GM18498 (cell line): ENCODE measurements at regions not wholly inside any gene's neighbourhood (a gene's known extent, or its start where the extent isn't known, plus 50 kb on each side); places are given as distances from the start of the nearest gene placed in this dataset.
"Not testable (repeated sequence)": the region's sequence is repeated elsewhere in the genome, so short reads cannot be mapped to it uniquely, and the experiment has no call there.

Experiments used
- ATAC-seq: cut with Tn5 transposase; IDR thresholded peaks from one replicate; pipeline ENCODE4 v1.9.1; 2021; ENCODE audit warnings: mild to moderate bottlenecking, moderate library complexity; ENCODE audit not compliant: unreplicated experiment

- ATAC-seq, result no peak
Measured at GRCh38 chr7:50251765-50252164, 52.8 kb upstream of the IKZF1 start.

GRCh38 chr7:50246551-50246950 is 58.0 kb upstream of the IKZF1 start:
- ATAC-seq, result no peak

GRCh38 chr7:50242111-50242510 is 62.4 kb upstream of the IKZF1 start:
- not testable (repeated sequence) for ATAC-seq

GRCh38 chr7:50240699-50241098 is 63.8 kb upstream of the IKZF1 start:
- ATAC-seq, result not testable (repeated sequence)

GRCh38 chr7:50229964-50230363 is 74.6 kb upstream of the IKZF1 start:
- ATAC-seq, result no peak

- ATAC-seq, result no peak
Measured at GRCh38 chr7:50228148-50228547, 76.4 kb upstream of the IKZF1 start.

GRCh38 chr7:50227726-50228125 is 76.8 kb upstream of the IKZF1 start:
- ATAC-seq, result no peak

- ATAC-seq, result no peak
Measured at GRCh38 chr7:50226669-50227068, 77.8 kb upstream of the IKZF1 start.

GRCh38 chr7:50226145-50226544 is 78.4 kb upstream of the IKZF1 start:
- no peak for ATAC-seq

GRCh38 chr7:50221433-50221832 is 83.1 kb upstream of the IKZF1 start:
- no peak for ATAC-seq

GRCh38 chr7:50221028-50221427 is 83.5 kb upstream of the IKZF1 start:
- ATAC-seq, result no peak

GRCh38 chr7:50220273-50220672 is 84.2 kb upstream of the IKZF1 start:
- ATAC-seq, result no peak

- no peak for ATAC-seq
Measured at GRCh38 chr7:50217821-50218281, 86.7 kb upstream of the IKZF1 start.

- ATAC-seq, result no peak
Measured at GRCh38 chr7:50217401-50217800, 87.1 kb upstream of the IKZF1 start.

GRCh38 chr7:50216626-50217025 is 87.9 kb upstream of the IKZF1 start:
- no peak for ATAC-seq

- no peak for ATAC-seq
Measured at GRCh38 chr7:50214771-50215170, 89.7 kb upstream of the IKZF1 start.

GRCh38 chr7:50214126-50214670 is 90.3 kb upstream of the IKZF1 start:
- ATAC-seq, result no peak

- ATAC-seq, result no peak
Measured at GRCh38 chr7:50213622-50214017, 90.9 kb upstream of the IKZF1 start.

- peak; percentile 49 for ATAC-seq
Measured at GRCh38 chr7:50212666-50213621, 91.6 kb upstream of the IKZF1 start.

- no peak for ATAC-seq
Measured at GRCh38 chr7:50212016-50212325, 92.5 kb upstream of the IKZF1 start.

GRCh38 chr7:50211130-50212015 is 93.1 kb upstream of the IKZF1 start:
- no peak for ATAC-seq
